ENCODE measurements at regions not wholly inside any gene's neighbourhood (a gene's known extent, or its start where the extent isn't known, plus 50 kb on each side); places are given as distances from the start of the nearest gene placed in this dataset.

DNA sequence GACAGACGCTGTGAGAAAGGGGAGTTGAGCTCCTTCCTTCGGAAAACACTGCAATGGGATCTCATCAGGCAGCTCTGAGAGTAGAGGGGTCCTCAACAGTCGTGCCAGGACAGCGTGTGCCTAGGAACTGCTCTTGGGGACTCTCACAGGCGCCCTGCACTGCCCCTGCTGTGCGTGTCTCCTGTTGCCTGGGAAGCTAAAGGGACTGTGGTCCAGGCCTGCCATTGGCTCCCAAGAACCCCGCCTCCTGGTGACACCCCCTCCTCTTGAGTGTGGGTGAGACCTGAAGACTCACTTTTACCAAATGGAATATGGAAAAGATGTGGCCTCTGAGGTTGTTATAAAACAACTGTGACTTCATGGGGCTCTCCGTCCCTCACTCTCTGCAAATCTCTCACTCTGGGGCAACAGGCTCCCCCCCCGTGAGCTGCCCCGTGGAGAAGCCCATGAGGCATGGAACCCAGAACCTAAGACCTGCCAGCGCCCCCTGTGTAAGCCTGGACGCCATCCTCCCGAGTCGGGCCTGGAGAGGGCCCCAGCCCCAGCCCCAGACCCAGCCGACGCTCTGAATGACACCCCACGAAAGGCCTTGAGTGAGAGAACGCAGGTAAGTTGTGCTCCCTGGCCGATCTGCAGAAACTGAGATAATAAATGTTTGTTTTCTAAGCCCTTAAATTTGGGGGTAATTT lies 302.7 kb downstream of the FGF9 start:
- TF ChIP-seq, protein P1, sequence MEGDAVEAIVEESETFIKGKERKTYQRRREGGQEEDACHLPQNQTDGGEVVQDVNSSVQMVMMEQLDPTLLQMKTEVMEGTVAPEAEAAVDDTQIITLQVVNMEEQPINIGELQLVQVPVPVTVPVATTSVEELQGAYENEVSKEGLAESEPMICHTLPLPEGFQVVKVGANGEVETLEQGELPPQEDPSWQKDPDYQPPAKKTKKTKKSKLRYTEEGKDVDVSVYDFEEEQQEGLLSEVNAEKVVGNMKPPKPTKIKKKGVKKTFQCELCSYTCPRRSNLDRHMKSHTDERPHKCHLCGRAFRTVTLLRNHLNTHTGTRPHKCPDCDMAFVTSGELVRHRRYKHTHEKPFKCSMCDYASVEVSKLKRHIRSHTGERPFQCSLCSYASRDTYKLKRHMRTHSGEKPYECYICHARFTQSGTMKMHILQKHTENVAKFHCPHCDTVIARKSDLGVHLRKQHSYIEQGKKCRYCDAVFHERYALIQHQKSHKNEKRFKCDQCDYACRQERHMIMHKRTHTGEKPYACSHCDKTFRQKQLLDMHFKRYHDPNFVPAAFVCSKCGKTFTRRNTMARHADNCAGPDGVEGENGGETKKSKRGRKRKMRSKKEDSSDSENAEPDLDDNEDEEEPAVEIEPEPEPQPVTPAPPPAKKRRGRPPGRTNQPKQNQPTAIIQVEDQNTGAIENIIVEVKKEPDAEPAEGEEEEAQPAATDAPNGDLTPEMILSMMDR (conservative IDR thresholded peaks at IDR 0.05) = no peak
- no peak overlapping the region for H3K27ac ChIP-seq

DNA sequence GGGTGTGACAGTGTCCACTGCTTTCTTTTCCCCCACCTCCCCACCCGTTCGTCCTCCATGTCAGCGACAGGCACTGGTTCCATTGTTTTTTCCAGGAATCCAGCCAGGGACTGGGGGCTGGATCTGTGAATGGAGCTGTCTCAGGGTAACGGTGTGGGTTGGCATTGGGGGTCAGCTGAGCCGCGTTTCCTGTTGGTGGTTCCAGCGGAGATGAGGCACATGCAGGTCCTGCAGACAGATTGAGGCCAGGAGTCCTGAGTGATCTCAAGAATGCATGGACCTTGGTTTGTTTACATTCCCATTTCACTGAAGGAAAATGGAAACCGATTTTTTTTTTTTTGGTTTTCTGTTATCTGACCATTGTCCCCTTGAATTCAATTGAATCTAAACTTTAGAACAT lies 303.9 kb downstream of the FGF9 start:
- TF ChIP-seq, protein P1 (conservative IDR thresholded peaks at IDR 0.05) = no peak
- no peak overlapping the region for H3K27ac ChIP-seq

DNA sequence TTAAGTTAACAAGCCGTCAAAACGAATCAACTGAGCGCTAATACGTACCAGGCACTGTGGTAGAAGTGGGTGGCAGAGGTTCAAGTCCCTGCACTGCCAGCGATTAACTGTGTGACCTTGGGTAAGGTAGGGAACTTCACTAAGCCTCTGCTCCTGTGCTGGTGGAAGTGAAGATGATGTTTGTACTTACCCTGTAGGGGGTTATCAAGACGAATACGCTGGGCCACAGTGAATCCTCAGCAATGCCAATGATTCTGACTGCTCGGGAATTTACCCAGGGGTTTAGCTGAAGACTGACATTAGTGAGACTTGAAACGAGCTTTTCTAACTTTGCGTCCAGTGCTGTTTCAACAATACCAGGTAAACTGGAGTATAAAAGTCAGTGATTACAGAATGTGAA lies 305.3 kb downstream of the FGF9 start:
- H3K27ac ChIP-seq = no peak overlapping the region
- TF ChIP-seq, protein P1 (conservative IDR thresholded peaks at IDR 0.05) = no peak

DNA sequence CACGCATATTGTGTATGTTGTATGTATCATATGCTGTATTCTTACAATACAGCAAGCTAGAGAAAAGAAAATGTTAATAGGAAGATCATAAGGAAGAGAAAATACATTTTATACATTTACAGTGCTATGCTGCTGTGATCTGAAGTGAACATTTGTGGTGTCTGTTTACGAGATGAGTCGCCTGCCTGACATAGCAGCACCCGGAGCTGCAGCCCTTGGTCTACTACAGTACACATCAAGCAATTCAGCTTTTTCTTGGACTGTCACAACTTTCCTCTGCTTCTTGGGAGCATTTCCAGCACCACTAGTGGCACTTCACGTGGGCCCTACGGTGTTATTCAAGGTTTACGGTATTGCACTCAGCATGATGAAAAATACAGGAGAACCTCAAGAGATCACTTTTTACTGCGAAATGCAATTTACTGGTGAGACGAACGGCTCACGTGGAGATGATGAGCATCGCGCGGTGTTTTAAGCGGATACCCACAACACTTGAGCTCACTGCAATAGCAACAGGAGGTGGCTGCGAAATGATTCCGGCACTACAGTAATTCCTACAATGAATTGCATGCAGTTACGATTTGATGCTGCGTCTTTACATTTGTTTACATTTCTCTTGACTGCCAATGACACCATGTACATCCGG lies 308.4 kb downstream of the FGF9 start:
- TF ChIP-seq, protein P1 (conservative IDR thresholded peaks at IDR 0.05) = no peak

DNA sequence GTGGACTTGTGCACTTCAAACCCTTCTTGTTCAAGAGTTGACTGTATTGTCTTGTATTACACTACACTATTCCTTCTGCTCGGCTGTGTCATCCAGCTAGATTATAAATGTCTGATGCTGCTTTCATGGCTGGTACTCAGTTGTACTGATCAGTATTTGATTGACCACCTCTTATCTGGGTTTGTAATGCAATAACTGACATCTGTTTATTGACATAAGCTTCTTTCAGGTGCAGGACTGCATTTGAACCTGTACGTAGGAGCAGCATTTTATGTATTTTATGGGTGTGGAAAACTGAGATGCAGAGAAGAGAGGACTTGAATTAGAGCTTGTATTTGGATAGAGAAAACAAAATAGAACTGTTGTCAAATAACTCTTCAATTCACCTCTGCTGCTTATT lies 309.2 kb downstream of the FGF9 start:
- H3K27ac ChIP-seq = no peak overlapping the region
- TF ChIP-seq, protein P1 (conservative IDR thresholded peaks at IDR 0.05) = no peak

More for the DNA sequence above, 308.4 kb downstream of the FGF9 start:
- H3K27ac ChIP-seq = no peak overlapping the region

DNA sequence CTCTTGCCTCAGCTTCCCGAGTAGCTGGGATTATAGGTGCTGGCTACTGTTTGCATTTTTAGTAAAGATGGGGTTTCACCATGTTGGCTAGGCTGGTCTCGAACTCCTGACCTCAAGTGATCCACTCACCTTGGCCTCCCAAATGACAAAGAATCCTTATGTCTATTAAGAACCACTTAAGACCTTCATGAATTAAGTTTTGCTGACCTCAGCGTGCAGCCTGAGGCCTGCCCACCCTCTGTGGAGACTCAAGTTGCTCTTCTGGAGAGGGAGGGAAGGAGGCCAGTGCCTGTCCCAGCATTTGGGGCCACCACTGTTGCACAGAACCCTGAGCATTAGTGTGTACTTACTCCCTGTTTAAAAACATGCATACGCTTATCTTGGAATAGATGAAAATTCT lies 313.3 kb downstream of the FGF9 start:
- TF ChIP-seq, protein P1 (conservative IDR thresholded peaks at IDR 0.05) = no peak
- H3K27ac ChIP-seq = no peak overlapping the region

DNA sequence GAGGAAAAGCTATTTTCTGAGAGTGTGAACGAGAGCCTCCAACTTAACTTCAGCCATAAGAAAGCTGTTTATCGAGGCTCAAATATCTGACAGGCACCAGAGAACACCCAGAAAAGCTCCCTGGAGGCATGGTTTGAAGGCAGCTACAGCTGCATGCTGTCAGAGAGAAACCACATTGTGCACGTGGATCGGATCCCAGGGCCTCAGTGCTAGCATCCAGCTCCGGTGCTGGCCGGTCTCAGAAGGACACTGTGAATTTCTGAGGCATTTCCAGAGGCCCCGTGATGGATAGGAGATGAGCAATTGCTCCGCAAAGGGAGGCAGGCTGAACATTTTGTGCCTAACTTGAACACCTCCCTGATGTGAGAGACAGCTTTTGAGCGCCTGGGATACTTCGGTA lies 315.7 kb downstream of the FGF9 start:
- TF ChIP-seq, protein P1 (conservative IDR thresholded peaks at IDR 0.05) = no peak
- H3K27ac ChIP-seq = no peak overlapping the region
